Astrocyte (in vitro differentiated cells and primary cell): ENCODE measurements at regions not wholly inside any gene's neighbourhood (a gene's known extent, or its start where the extent isn't known, plus 50 kb on each side); places are given as distances from the start of the nearest gene placed in this dataset.

ENCODE experiments used
- EZH2 ChIP-seq: IDR thresholded peaks from 2 replicates; pipeline ENCODE4 v1.6.1; 2012; ENCODE audit warnings: mild to moderate bottlenecking, low read length, inconsistent platforms; ENCODE audit not compliant: insufficient read depth
- TF ChIP-seq, protein P1 (sequence below): IDR thresholded peaks from 2 replicates; pipeline ENCODE4 v1.5.1; 2011; ENCODE audit warnings: low read depth, mild to moderate bottlenecking, inconsistent platforms, low read length, moderate library complexity; ENCODE audit not compliant: insufficient read depth

GRCh38 chr3:13178107-13178506 is 104.9 kb upstream of the IQSEC1 start:
- TF ChIP-seq, protein P1, sequence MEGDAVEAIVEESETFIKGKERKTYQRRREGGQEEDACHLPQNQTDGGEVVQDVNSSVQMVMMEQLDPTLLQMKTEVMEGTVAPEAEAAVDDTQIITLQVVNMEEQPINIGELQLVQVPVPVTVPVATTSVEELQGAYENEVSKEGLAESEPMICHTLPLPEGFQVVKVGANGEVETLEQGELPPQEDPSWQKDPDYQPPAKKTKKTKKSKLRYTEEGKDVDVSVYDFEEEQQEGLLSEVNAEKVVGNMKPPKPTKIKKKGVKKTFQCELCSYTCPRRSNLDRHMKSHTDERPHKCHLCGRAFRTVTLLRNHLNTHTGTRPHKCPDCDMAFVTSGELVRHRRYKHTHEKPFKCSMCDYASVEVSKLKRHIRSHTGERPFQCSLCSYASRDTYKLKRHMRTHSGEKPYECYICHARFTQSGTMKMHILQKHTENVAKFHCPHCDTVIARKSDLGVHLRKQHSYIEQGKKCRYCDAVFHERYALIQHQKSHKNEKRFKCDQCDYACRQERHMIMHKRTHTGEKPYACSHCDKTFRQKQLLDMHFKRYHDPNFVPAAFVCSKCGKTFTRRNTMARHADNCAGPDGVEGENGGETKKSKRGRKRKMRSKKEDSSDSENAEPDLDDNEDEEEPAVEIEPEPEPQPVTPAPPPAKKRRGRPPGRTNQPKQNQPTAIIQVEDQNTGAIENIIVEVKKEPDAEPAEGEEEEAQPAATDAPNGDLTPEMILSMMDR = no peak
- TF ChIP-seq EZH2 = no peak
